NCI-H748 (cell line): ENCODE measurements at regions not wholly inside any gene's neighbourhood (a gene's known extent, or its start where the extent isn't known, plus 50 kb on each side); places are given as distances from the start of the nearest gene placed in this dataset.
"Not testable (repeated sequence)": the region's sequence is repeated elsewhere in the genome, so short reads cannot be mapped to it uniquely, and the experiment has no call there.

Experiments used
- DNase-seq: peaks from one replicate; lab custom pipeline; 2025; ENCODE audit not compliant: unreplicated experiment; lab: John Stamatoyannopoulos, UW

GRCh38 chr14:59132796-59133494, 55.5 kb upstream of the DAAM1 start:
- no peak for DNase-seq

DNA sequence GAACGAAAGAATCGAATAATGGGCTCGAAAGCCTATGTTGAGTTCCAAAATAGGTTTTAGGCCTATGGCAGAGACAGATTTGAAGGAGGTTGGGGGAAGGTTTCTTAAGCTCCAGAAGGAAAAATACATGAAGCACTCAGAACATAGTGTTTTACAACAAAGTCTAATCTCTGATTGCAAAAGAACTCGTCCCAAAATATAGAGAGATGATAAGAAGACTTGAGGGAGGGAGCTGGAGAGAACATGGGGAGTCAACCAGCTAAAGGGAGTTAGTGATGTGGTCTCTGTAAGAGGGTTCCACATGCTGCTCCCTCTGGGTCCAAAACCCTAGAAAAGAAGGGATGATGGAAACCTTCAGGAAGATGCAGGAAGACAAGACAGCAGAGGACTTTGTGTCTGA, 54.8 kb upstream of the DAAM1 start:
- no peak for DNase-seq

DNA sequence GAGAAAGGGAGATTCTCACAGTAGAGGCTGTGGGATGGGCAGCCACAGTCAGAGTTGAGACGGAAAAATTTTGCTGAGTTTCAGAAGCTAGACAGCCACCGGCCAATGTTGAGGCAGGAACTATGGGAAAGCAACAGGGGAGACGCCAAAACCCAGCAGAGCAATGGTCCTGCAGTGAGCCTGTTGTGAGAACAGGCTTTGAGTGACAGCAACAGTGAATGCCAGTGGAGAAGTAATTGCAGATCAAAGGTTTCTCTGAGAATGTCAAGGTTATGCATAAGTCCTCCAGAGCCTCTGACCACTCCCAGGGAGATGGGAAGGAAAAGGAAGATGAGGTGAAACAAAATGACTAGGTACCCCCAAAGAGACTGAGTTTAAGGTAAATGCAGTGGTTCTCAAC, 54.2 kb upstream of the DAAM1 start:
- DNase-seq = no peak

DNA sequence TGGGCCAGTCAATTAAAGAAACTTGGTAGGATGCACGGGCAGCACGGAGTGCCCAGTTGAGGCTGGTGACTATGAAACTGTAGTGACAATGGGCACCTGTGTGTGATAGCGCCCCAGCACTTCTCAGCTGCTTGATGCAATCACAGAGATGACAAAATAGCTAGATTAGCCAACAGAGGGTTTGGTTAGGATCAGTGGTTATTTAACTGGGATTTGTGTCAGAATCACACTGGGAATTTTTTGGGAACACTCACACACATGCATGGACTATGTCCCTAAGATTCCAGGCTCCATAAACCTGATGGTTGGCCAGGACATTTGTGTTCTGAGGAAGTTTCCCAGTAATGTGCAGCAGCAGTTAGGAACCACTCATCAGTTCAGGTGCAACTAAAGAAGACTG, 51.2 kb upstream of the DAAM1 start:
- DNase-seq = no peak

DNA sequence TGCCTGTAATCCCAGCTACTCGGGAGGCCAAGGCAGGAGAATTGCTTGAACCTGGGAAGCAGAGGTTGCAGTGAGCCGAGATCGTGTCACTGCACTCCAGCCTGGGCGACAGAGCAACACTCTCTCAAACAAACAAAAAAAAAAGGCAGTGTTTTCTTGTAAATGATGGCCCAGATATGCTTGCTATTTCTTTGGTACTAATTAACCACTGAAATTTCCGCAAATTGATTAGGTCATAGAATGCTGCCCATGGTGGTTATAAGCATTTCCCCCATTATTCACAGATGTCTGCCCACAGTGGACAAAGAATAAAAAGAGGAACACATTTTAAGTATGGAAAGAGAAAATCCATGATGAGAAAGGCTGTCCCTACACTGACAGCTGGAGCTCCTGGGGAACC, 49.9 kb upstream of the DAAM1 start:
- not testable (repeated sequence) for DNase-seq
